GM23338 (cell line): ENCODE measurements at regions not wholly inside any gene's neighbourhood (a gene's known extent, or its start where the extent isn't known, plus 50 kb on each side); places are given as distances from the start of the nearest gene placed in this dataset.

Experiments
- ATAC-seq: fragments of 200-7000 bp; cut with Tn5 transposase; 3 replicates; pipeline ENCODE4 v1.9.1; 2020
- DNase-seq: peaks from one replicate; pipeline ENCODE4 v3.0.0-alpha.2; 2015; ENCODE audit warnings: low spot score
- H2AFZ ChIP-seq: fragments of 200-600 bp; sonication (generic); 2 replicates; pipeline ENCODE4 v1.8.0; 2016; ENCODE audit warnings: antibody characterized with exemption, mild to moderate bottlenecking, moderate library complexity
- H3F3A ChIP-seq: fragments of 200-600 bp; sonication (generic); replicated peaks from 2 replicates; pipeline ENCODE4 v1.8.0; 2017; ENCODE audit warnings: antibody characterized with exemption, mixed run types, low read depth
- H3K27ac ChIP-seq: fragments of 200-600 bp; sonication (generic); 2 replicates; pipeline ENCODE4 v1.6.1; 2016; ENCODE audit warnings: low read depth
- H3K27me3 ChIP-seq: fragments of 200-600 bp; sonication (generic); 2 replicates; pipeline ENCODE4 v1.8.0; 2016; ENCODE audit warnings: mild to moderate bottlenecking, mixed run types, moderate library complexity; ENCODE audit not compliant: insufficient read depth
- H3K36me3 ChIP-seq: fragments of 200-600 bp; sonication (generic); 2 replicates; pipeline ENCODE4 v1.8.0; 2016; ENCODE audit warnings: mild to moderate bottlenecking; ENCODE audit not compliant: insufficient read depth
- H3K4me1 ChIP-seq: fragments of 200-600 bp; sonication (generic); 2 replicates; pipeline ENCODE4 v1.8.0; 2016; ENCODE audit warnings: mild to moderate bottlenecking, moderate library complexity; ENCODE audit not compliant: insufficient read depth
- H3K4me2 ChIP-seq: fragments of 200-600 bp; sonication (generic); 2 replicates; pipeline ENCODE4 v1.7.1; 2017; ENCODE audit warnings: mixed run types
- H3K4me3 ChIP-seq: fragments of 200-600 bp; sonication (generic); 2 replicates; pipeline ENCODE4 v1.6.1; 2016; ENCODE audit warnings: mixed run types
- H3K79me2 ChIP-seq: fragments of 200-600 bp; sonication (generic); replicated peaks from 2 replicates; pipeline ENCODE4 v1.8.0; 2017; ENCODE audit warnings: mild to moderate bottlenecking; ENCODE audit not compliant: insufficient read depth
- H3K9me2 ChIP-seq: fragments of 200-600 bp; sonication (generic); 2 replicates; pipeline ENCODE4 v1.8.0; 2017; ENCODE audit not compliant: insufficient read depth
- H4K20me1 ChIP-seq: fragments of 200-600 bp; sonication (generic); replicated peaks from 2 replicates; pipeline ENCODE4 v1.8.0; 2017; ENCODE audit warnings: mild to moderate bottlenecking; ENCODE audit not compliant: insufficient read depth
- H3K27ac Mint-ChIP-seq: 2 replicates; pipeline ENCODE4 v1.8.0; 2020; ENCODE audit warnings: inconsistent platforms, mild to moderate bottlenecking, moderate library complexity, mixed read lengths
- H3K27me3 Mint-ChIP-seq: 3 replicates; pipeline ENCODE4 v1.8.0; 2022; ENCODE audit warnings: low read depth, mild to moderate bottlenecking, moderate library complexity, mixed read lengths, inconsistent platforms; ENCODE audit not compliant: insufficient read depth, poor library complexity
- H3K36me3 Mint-ChIP-seq: 3 replicates; pipeline ENCODE4 v1.8.0; 2021; ENCODE audit warnings: low read depth, mild to moderate bottlenecking, inconsistent platforms, moderate library complexity, mixed read lengths
- H3K4me1 Mint-ChIP-seq: 3 replicates; pipeline ENCODE4 v1.8.0; 2020; ENCODE audit warnings: mild to moderate bottlenecking, inconsistent platforms, mixed read lengths
- H3K4me3 Mint-ChIP-seq: 3 replicates; pipeline ENCODE4 v1.8.0; 2021; ENCODE audit warnings: moderate library complexity, mild to moderate bottlenecking, inconsistent platforms, mixed read lengths
- H3K9me3 Mint-ChIP-seq: 3 replicates; pipeline ENCODE4 v1.8.0; 2020; ENCODE audit warnings: moderate library complexity, mild to moderate bottlenecking, inconsistent platforms, mixed read lengths
- CREB1 ChIP-seq: fragments of 250-450 bp; sonication (Bioruptor Pico); IDR thresholded peaks from 2 replicates; pipeline ENCODE4 v1.5.0; 2020; ENCODE audit warnings: low read depth, mild to moderate bottlenecking, moderate library complexity
- CTCF ChIP-seq, 2 experiments: fragments of 200-600 bp in 1 of 2; sonication (generic) in 1 of 2; conservative IDR thresholded peaks; 2 replicates each; pipeline versions ENCODE4 v1.5.1 to v1.6.1; 2016 to 2017; ENCODE audit warnings: antibody characterized with exemption in 2 of 2, low read depth in 2 of 2, mild to moderate bottlenecking in 2 of 2, moderate library complexity in 1 of 2
- ETS1 ChIP-seq: IDR thresholded peaks from 2 replicates; pipeline ENCODE4 v1.6.1; 2016; ENCODE audit warnings: antibody characterized with exemption
- EZH2 ChIP-seq: fragments of 200-600 bp; sonication (generic); IDR thresholded peaks from one replicate; pipeline ENCODE4 v1.8.0; 2017; ENCODE audit warnings: antibody characterized with exemption, mild to moderate bottlenecking, low read depth; ENCODE audit not compliant: unreplicated experiment
- EZH2phosphoT487 ChIP-seq: fragments of 200-600 bp; sonication (generic); IDR thresholded peaks from one replicate; pipeline ENCODE4 v1.8.1; 2018; ENCODE audit warnings: antibody characterized with exemption; ENCODE audit not compliant: unreplicated experiment
- JUNB ChIP-seq: IDR thresholded peaks from one replicate; pipeline ENCODE4 v1.6.1; 2016; ENCODE audit warnings: antibody characterized with exemption; ENCODE audit not compliant: unreplicated experiment
- NANOG ChIP-seq: IDR thresholded peaks from 2 replicates; pipeline ENCODE4 v1.6.1; 2016; ENCODE audit warnings: antibody characterized with exemption, borderline replicate concordance
- POLR2AphosphoS5 ChIP-seq: IDR thresholded peaks from 2 replicates; pipeline ENCODE4 v1.6.1; 2016; ENCODE audit warnings: antibody characterized with exemption, low read depth
- REST ChIP-seq: IDR thresholded peaks from one replicate; pipeline ENCODE4 v1.6.1; 2018; ENCODE audit warnings: antibody characterized with exemption; ENCODE audit not compliant: unreplicated experiment
- STAT1 ChIP-seq: IDR thresholded peaks from one replicate; pipeline ENCODE4 v1.6.1; 2016; ENCODE audit warnings: antibody characterized with exemption; ENCODE audit not compliant: unreplicated experiment
- ZNF114 ChIP-seq: fragments of 250-450 bp; sonication (Bioruptor Pico); IDR thresholded peaks from 2 replicates; pipeline ENCODE4 v1.5.0; 2020; ENCODE audit warnings: mild to moderate bottlenecking, moderate library complexity
- ZNF331 ChIP-seq: fragments of 250-450 bp; sonication (Bioruptor Pico); IDR thresholded peaks from 2 replicates; pipeline ENCODE4 v1.5.0; 2020; ENCODE audit warnings: low read depth, mild to moderate bottlenecking, moderate library complexity
- ZNF462 ChIP-seq: fragments of 250-450 bp; sonication (Bioruptor Pico); IDR thresholded peaks from 2 replicates; pipeline ENCODE4 v1.5.0; 2020; ENCODE audit warnings: mild to moderate bottlenecking, moderate library complexity

DNA sequence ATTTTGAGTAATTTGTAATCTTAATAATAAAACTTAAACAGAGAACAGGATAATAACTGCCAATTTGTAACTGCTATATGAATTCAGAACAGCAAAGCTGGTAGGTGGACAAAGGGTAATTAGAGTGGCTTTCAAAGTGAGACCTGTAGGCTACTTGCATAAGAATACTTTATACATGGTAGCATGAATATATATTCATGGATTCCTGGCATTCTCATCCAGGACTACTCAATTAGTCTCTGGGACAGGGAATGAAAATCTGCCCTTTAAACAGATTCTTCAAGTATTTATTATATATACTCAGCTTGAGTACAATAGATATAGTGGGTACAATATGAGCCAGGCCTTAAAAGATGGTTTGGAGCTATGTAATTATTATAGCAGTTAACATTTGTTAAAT, 419.9 kb downstream of the PIK3C3 start:
- no peaks in the 10 kb centered on the region for H3F3A ChIP-seq
- Mint-ChIP-seq H3K4me1 (no peaks in the 10 kb centered on the region), H3K27ac (no peak overlapping the region), H3K4me3 (no peak overlapping the region), H3K36me3 (no peaks in the 10 kb centered on the region), H3K27me3 (no peaks in the 10 kb centered on the region), H3K9me3 (no peaks in the 10 kb centered on the region)
- H3K27me3 ChIP-seq, result no peaks in the 10 kb centered on the region
- H3K4me2 ChIP-seq, result no peak overlapping the region
- H3K9me2 ChIP-seq, result peaks cover 10% of the 10 kb centered on the region; the same call in 1 of the 2 replicates
- no peak overlapping the region for H3K4me3 ChIP-seq
- TF ChIP-seq ETS1 (no peak), JUNB (no peak), EZH2 (no peak), ZNF462 (CRISPR knock-in tag) (no peak), ZNF331 (CRISPR knock-in tag) (no peak), CREB1 (CRISPR knock-in tag) (no peak), POLR2AphosphoS5 (no peak), CTCF (conservative IDR thresholded peaks at IDR 0.05; ENCODE audit: low read depth in 2 of 2) (no peak), NANOG (no peak), STAT1 (no peak), EZH2phosphoT487 (no peak), ZNF114 (no peak), REST (no peak)
- no peak for ATAC-seq
- no peaks in the 10 kb centered on the region for H3K4me1 ChIP-seq
- H4K20me1 ChIP-seq, result no peaks in the 10 kb centered on the region
- no peak for DNase-seq
- no peaks in the 10 kb centered on the region for H3K79me2 ChIP-seq
- H2AFZ ChIP-seq, result no peak overlapping the region
- no peaks in the 10 kb centered on the region for H3K36me3 ChIP-seq
- H3K27ac ChIP-seq, result no peak overlapping the region
